ENCODE measurements at regions not wholly inside any gene's neighbourhood (a gene's known extent, or its start where the extent isn't known, plus 50 kb on each side); places are given as distances from the start of the nearest gene placed in this dataset.

- H3K4me1 ChIP-seq (ENCODE audit: insufficient read depth, low read length, poor library complexity, severe bottlenecking) = no peaks in the 10 kb centered on the region
- no peak overlapping the region for H3K27ac ChIP-seq (ENCODE audit: low read depth, low read length, poor library complexity, severe bottlenecking)
- ChIA-PET CTCF (ENCODE audit: unreplicated experiment) (no interaction called here), POLR2A (no interaction called here)
- no peak overlapping the region for H3K4me3 ChIP-seq (ENCODE audit: low read depth, low read length, poor library complexity, severe bottlenecking)
- no peaks in the 10 kb centered on the region for H3K79me2 ChIP-seq (ENCODE audit: insufficient read depth, low read depth, low read length)
- no peaks in the 10 kb centered on the region for H3K9me3 ChIP-seq (ENCODE audit: low read length)
- DNase-seq (ENCODE audit: low spot score) = no peak
- no TSS peak for BruUV-seq (replicated peaks)
- no peaks in the 10 kb centered on the region for H3K36me3 ChIP-seq (ENCODE audit: insufficient read depth, low read length)
- H2AFZ ChIP-seq (ENCODE audit: low read length) = no peak overlapping the region
- TF ChIP-seq EZH2phosphoT487 (IDR thresholded peaks at IDR 0.05; ENCODE audit: borderline replicate concordance, low read depth, low read length) = no peak
- TF ChIP-seq CTCF (conservative IDR thresholded peaks at IDR 0.05; ENCODE audit: low read length) = no peak
- intact Hi-C loops (cut with micrococcal nuclease; ENCODE audit: unreplicated experiment) = no loop called here
- no peaks in the 10 kb centered on the region for H4K20me1 ChIP-seq (ENCODE audit: insufficient read depth, low read length)
- no peak overlapping the region for H3K4me2 ChIP-seq (ENCODE audit: low read length)
- no peaks in the 10 kb centered on the region for H3K9me2 ChIP-seq (ENCODE audit: insufficient read depth, low read length)
Measured at GRCh38 chr3:81005992-81006391, 755.5 kb downstream of the GBE1 start.

- ChIA-PET CTCF (ENCODE audit: unreplicated experiment) (no interaction called here), POLR2A (no interaction called here)
- Histone ChIP-seq H3K4me3 (ENCODE audit: low read depth, low read length, poor library complexity, severe bottlenecking) (no peak overlapping the region), H4K20me1 (ENCODE audit: insufficient read depth, low read length) (no peaks in the 10 kb centered on the region), H3K4me2 (ENCODE audit: low read length) (no peak overlapping the region), H3K36me3 (ENCODE audit: insufficient read depth, low read length) (no peaks in the 10 kb centered on the region), H3K9me3 (ENCODE audit: low read length) (no peaks in the 10 kb centered on the region), H3K4me1 (ENCODE audit: insufficient read depth, low read length, poor library complexity, severe bottlenecking) (no peaks in the 10 kb centered on the region), H3K9me2 (ENCODE audit: insufficient read depth, low read length) (no peaks in the 10 kb centered on the region), H2AFZ (ENCODE audit: low read length) (no peak overlapping the region), H3K79me2 (ENCODE audit: insufficient read depth, low read depth, low read length) (no peaks in the 10 kb centered on the region), H3K27ac (ENCODE audit: low read depth, low read length, poor library complexity, severe bottlenecking) (no peak overlapping the region)
- intact Hi-C loops (cut with micrococcal nuclease; ENCODE audit: unreplicated experiment) = no loop called here
- no peak for DNase-seq (ENCODE audit: low spot score)
- TF ChIP-seq CTCF (conservative IDR thresholded peaks at IDR 0.05; ENCODE audit: low read length) (no peak), EZH2phosphoT487 (IDR thresholded peaks at IDR 0.05; ENCODE audit: borderline replicate concordance, low read depth, low read length) (no peak)
- BruUV-seq (replicated peaks) = no TSS peak
Measured at GRCh38 chr3:81003817-81004216, 757.6 kb downstream of the GBE1 start.

GRCh38 chr3:81003008-81003645 is 758.3 kb downstream of the GBE1 start:
- Histone ChIP-seq H3K9me2 (ENCODE audit: insufficient read depth, low read length) (no peaks in the 10 kb centered on the region), H3K4me1 (ENCODE audit: insufficient read depth, low read length, poor library complexity, severe bottlenecking) (no peaks in the 10 kb centered on the region), H3K4me2 (ENCODE audit: low read length) (no peak overlapping the region), H3K79me2 (ENCODE audit: insufficient read depth, low read depth, low read length) (no peaks in the 10 kb centered on the region), H4K20me1 (ENCODE audit: insufficient read depth, low read length) (no peaks in the 10 kb centered on the region), H3K4me3 (ENCODE audit: low read depth, low read length, poor library complexity, severe bottlenecking) (no peak overlapping the region), H3K27ac (ENCODE audit: low read depth, low read length, poor library complexity, severe bottlenecking) (no peak overlapping the region), H2AFZ (ENCODE audit: low read length) (no peak overlapping the region), H3K36me3 (ENCODE audit: insufficient read depth, low read length) (no peaks in the 10 kb centered on the region), H3K9me3 (ENCODE audit: low read length) (no peaks in the 10 kb centered on the region)
- no TSS peak for BruUV-seq (replicated peaks)
- ChIA-PET POLR2A (no interaction called here), CTCF (ENCODE audit: unreplicated experiment) (no interaction called here)
- intact Hi-C loops (cut with micrococcal nuclease; ENCODE audit: unreplicated experiment) = no loop called here
- TF ChIP-seq EZH2phosphoT487 (IDR thresholded peaks at IDR 0.05; ENCODE audit: borderline replicate concordance, low read depth, low read length) (no peak), CTCF (conservative IDR thresholded peaks at IDR 0.05; ENCODE audit: low read length) (no peak)
- DNase-seq (ENCODE audit: low spot score) = no peak
